ENCODE measurements at regions not wholly inside any gene's neighbourhood (a gene's known extent, or its start where the extent isn't known, plus 50 kb on each side); places are given as distances from the start of the nearest gene placed in this dataset.

GRCh38 chr1:221648201-221648600 is 93.7 kb downstream of the DUSP10 start:
- ChIA-PET CTCF (no interaction called here), POLR2A (no interaction called here)
- DNase-seq (ENCODE audit: extremely low spot score), result no peak
- no peak for TF ChIP-seq ELF4 (IDR thresholded peaks at IDR 0.05)
- TF ChIP-seq HDGF (IDR thresholded peaks at IDR 0.05; ENCODE audit: borderline replicate concordance), result no peak
- no peak for TF ChIP-seq NFRKB (IDR thresholded peaks at IDR 0.05)
- TF ChIP-seq PKNOX1 (IDR thresholded peaks at IDR 0.05), result no peak

Measured in HEK293T (cell line).